ENCODE measurements at regions not wholly inside any gene's neighbourhood (a gene's known extent, or its start where the extent isn't known, plus 50 kb on each side); places are given as distances from the start of the nearest gene placed in this dataset.

DNA sequence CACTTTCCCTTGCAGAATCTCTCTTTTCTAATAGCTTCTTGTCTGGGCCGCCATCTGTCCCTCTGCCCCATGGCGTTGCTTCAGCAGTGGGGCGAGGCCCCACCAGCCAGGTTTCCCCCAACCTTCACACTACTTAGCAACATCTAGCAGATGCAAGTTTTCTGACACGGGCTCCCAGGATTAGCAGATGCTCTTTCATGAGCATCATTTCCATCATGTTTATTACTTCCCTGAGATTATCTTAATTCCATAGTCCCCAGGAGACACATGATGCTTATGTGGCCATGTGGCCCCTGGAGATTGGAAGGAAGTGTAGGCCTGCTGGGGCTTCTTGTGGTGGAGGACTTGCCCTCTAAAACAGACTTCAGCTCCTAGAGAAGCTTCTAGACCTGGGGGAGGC lies 102.0 kb upstream of the MYL2 start:
- TF ChIP-seq EP300 (conservative IDR thresholded peaks at IDR 0.05; ENCODE audit: poor library complexity, severe bottlenecking): no peak
- TF ChIP-seq, protein P1, sequence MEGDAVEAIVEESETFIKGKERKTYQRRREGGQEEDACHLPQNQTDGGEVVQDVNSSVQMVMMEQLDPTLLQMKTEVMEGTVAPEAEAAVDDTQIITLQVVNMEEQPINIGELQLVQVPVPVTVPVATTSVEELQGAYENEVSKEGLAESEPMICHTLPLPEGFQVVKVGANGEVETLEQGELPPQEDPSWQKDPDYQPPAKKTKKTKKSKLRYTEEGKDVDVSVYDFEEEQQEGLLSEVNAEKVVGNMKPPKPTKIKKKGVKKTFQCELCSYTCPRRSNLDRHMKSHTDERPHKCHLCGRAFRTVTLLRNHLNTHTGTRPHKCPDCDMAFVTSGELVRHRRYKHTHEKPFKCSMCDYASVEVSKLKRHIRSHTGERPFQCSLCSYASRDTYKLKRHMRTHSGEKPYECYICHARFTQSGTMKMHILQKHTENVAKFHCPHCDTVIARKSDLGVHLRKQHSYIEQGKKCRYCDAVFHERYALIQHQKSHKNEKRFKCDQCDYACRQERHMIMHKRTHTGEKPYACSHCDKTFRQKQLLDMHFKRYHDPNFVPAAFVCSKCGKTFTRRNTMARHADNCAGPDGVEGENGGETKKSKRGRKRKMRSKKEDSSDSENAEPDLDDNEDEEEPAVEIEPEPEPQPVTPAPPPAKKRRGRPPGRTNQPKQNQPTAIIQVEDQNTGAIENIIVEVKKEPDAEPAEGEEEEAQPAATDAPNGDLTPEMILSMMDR (IDR thresholded peaks at IDR 0.05; ENCODE audit: poor library complexity, severe bottlenecking): no peak
